Fibroblast of lung (primary cell): ENCODE measurements at regions not wholly inside any gene's neighbourhood (a gene's known extent, or its start where the extent isn't known, plus 50 kb on each side); places are given as distances from the start of the nearest gene placed in this dataset.

Source experiments
- CTCF ChIP-seq, 2 donors: IDR thresholded peaks in 1 of 2; conservative IDR thresholded peaks in 1 of 2; 1 replicate in 1 of 2; 2 replicates in 1 of 2; pipeline ENCODE4 v1.5.1; 2011 to 2012; ENCODE audit warnings: low read length in 2 of 2, control low read depth in 1 of 2, inconsistent platforms in 1 of 2, low read depth in 1 of 2, mild to moderate bottlenecking in 1 of 2
- EZH2 ChIP-seq: IDR thresholded peaks from 2 replicates; pipeline ENCODE4 v1.5.1; 2012; ENCODE audit warnings: low read length, control low read depth, mild to moderate bottlenecking; ENCODE audit errors: missing control alignments

- TF ChIP-seq CTCF (conservative IDR thresholded peaks at IDR 0.05 in 1 of 2, IDR thresholded peaks at IDR 0.05 in 1 of 2; ENCODE audit: low read depth in 1 of 2, low read length in 2 of 2): no peak
- no peak for TF ChIP-seq EZH2
These were observed 464.4 kb downstream of the SHQ1 start for GRCh38 chr3:72383883-72384282.
